Prostate gland (tissue), 2 donors: ENCODE measurements at regions not wholly inside any gene's neighbourhood (a gene's known extent, or its start where the extent isn't known, plus 50 kb on each side); places are given as distances from the start of the nearest gene placed in this dataset.
"Not testable (repeated sequence)": the region's sequence is repeated elsewhere in the genome, so short reads cannot be mapped to it uniquely, and the experiment has no call there.

Experiments used
- POLR2A ChIP-seq: fragments of 450-650 bp; IDR thresholded peaks from one replicate; pipeline ENCODE4 v1.6.1; 2016; ENCODE audit warnings: antibody characterized with exemption, mild to moderate bottlenecking
- TF ChIP-seq, protein P1 (sequence below), 4 experiments: fragments of 200-600 bp in 2 of 4; fragments of 450-650 bp in 2 of 4; sonication (generic) in 2 of 4; IDR thresholded peaks; 1 replicate in 3 of 4; 2 replicates in 1 of 4; pipeline ENCODE4 v1.5.1; 2016 to 2019; ENCODE audit warnings: antibody characterized with exemption in 4 of 4, mild to moderate bottlenecking in 2 of 4, moderate library complexity in 2 of 4

DNA sequence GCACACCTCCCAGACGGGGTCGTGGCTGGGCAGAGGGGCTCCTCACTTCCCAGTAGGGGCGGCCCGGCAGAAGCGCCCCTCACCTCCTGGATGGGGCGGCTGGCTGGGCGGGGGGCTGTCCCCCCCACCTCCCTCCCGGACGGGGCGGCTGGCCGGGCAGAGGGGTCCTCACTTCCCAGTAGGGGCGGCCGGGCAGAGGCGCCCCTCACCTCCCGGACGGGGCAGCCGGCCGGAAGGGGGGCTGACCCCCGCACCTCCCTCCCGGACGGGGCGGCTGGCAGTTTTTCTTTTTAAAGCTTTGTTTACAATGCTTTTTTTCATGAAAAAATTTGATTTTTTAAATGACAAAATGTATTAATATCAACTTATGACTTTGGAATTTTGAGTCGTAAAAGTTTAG, 159.0 kb upstream of the ATP2B1 start:
- TF ChIP-seq, protein P1, sequence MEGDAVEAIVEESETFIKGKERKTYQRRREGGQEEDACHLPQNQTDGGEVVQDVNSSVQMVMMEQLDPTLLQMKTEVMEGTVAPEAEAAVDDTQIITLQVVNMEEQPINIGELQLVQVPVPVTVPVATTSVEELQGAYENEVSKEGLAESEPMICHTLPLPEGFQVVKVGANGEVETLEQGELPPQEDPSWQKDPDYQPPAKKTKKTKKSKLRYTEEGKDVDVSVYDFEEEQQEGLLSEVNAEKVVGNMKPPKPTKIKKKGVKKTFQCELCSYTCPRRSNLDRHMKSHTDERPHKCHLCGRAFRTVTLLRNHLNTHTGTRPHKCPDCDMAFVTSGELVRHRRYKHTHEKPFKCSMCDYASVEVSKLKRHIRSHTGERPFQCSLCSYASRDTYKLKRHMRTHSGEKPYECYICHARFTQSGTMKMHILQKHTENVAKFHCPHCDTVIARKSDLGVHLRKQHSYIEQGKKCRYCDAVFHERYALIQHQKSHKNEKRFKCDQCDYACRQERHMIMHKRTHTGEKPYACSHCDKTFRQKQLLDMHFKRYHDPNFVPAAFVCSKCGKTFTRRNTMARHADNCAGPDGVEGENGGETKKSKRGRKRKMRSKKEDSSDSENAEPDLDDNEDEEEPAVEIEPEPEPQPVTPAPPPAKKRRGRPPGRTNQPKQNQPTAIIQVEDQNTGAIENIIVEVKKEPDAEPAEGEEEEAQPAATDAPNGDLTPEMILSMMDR (IDR thresholded peaks at IDR 0.05) = not testable (repeated sequence)
- not testable (repeated sequence) for TF ChIP-seq POLR2A
